ENCODE measurements at regions not wholly inside any gene's neighbourhood (a gene's known extent, or its start where the extent isn't known, plus 50 kb on each side); places are given as distances from the start of the nearest gene placed in this dataset.

GRCh38 chr1:194369060-194369459 lies 1182.6 kb upstream of the B3GALT2 start:
- TF ChIP-seq CTCF (IDR thresholded peaks at IDR 0.05; ENCODE audit: poor library complexity) (no peak), EZH2phosphoT487 (IDR thresholded peaks at IDR 0.05; ENCODE audit: low read depth, severe bottlenecking, unreplicated experiment) (no peak), EZH2 (IDR thresholded peaks at IDR 0.05; ENCODE audit: borderline replicate concordance) (no peak)
